Pancreas (tissue), 10 donors: ENCODE measurements at regions not wholly inside any gene's neighbourhood (a gene's known extent, or its start where the extent isn't known, plus 50 kb on each side); places are given as distances from the start of the nearest gene placed in this dataset.

Experiments
- ATAC-seq, 4 donors: fragments of 200-7000 bp; cut with Tn5 transposase; one replicate each; pipeline versions ENCODE4 v1.8.0 to v1.9.1; 2020; ENCODE audit warnings: mild to moderate bottlenecking in 4 of 4, moderate library complexity in 4 of 4
- DNase-seq, 6 donors: peaks; one replicate each; pipeline ENCODE4 v3.0.0-alpha.2; 2020
- FAIRE-seq: peaks from 2 replicates; lab custom pipeline; 2012; peaks lifted over from hg19 to GRCh38; lab: Jason Lieb, UNC
- H3K27ac ChIP-seq, 4 donors: fragments of 200-600 bp; sonication (generic); 1 replicate in 3 of 4; 2 replicates in 1 of 4; pipeline versions ENCODE4 v1.5.0 to v1.8.0; 2020
- H3K27me3 ChIP-seq, 4 donors: fragments of 200-600 bp; one replicate each; pipeline ENCODE4 v1.8.0; 2021
- H3K36me3 ChIP-seq, 3 donors: fragments of 200-600 bp; sonication (generic) in 1 of 3; one replicate each; pipeline versions ENCODE4 v1.5.0 to v1.8.0; 2020 to 2021
- H3K4me1 ChIP-seq, 3 donors: fragments of 200-600 bp; one replicate each; pipeline ENCODE4 v1.8.0; 2021
- H3K4me3 ChIP-seq, 4 donors: fragments of 200-600 bp; sonication (generic) in 2 of 4; one replicate each; pipeline versions ENCODE4 v1.5.0 to v1.8.0; 2020 to 2021
- H3K9me3 ChIP-seq, 4 donors: fragments of 200-600 bp; one replicate each; pipeline ENCODE4 v1.8.0; 2021
- CTCF ChIP-seq, 4 donors: fragments of 200-600 bp; sonication (generic) in 3 of 4; IDR thresholded peaks; one replicate each; pipeline versions ENCODE4 v1.5.0 to v1.8.0; 2021; ENCODE audit warnings: antibody characterized with exemption in 4 of 4
- WGBS, 2 donors: extraction: QIAGEN DNeasy Blood & Tissue Kit; methylation state at CpG; one replicate each; pipeline ENCODE4 v1.1.7; 2013; 5-methylcytosine and 5-hydroxymethylcytosine counted together
- intact Hi-C, 3 donors: fragments of 100-400 bp; cut with DNase I; formaldehyde crosslinking; loops; one replicate each; pipeline versions ENCODE4 v1.11.1 to v1.14.2; 2022
- donor health status: healthy with polysubstance abuse.
- donor health status: DM: no; HTN: no; CAD: no; lungs with moderate emphysema.
- donor health status: DM: no; HTN: no; CAD: no.
- donor health status: control.
- donor health status: control.
- donor health status: Bipolar disorder and iron deficiency.
- donor health status: DM: yes; HTN: yes; CAD: no.
- donor health status: DM: no; HTN: no; CAD: no.
- donor health status: DM: no; HTN: no; CAD: no.
- donor health status: DM: yes; HTN: yes; CAD: no.

DNA sequence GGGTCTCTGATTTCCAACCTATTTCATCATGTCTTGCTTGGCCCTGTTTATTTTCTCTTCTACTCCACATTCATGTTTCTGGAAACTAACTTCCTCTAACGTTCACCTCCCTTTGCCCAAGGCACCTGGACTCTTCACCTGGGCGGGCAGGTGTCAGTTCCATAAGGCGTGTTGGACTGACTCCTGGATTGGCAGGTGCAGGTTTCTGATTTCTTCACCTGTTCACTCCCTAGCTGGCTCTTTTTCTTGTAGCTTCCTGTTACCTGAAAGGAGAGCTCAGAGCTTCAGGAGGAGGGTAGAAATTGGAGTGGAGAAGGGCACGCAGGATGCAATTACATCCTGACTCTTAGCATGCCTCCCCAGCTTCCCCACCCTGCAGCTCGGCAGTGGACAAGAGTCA is 350.8 kb upstream of the KLF3 start:
- peak in 3 of 6 donors; percentile 44 to 66 (median 51) for DNase-seq
- intact Hi-C loops = loop anchor here in 2 of 3 donors (10.0 kb wide), 2 partner anchors 128 to 228 kb away; no protein-coding TSS in a partner anchor
- ATAC-seq = peak; percentile 74 to 88 (median 80)
- Histone ChIP-seq H3K36me3 (no peaks in the 10 kb centered on the region), H3K27me3 (no peaks in the 10 kb centered on the region), H3K4me3 (no peak overlapping the region), H3K27ac (peak overlapping the region in 2 of 4 donors; percentile 2 to 59), H3K9me3 (no peaks in the 10 kb centered on the region), H3K4me1 (peaks cover 5 to 17% (median 7%) of the 10 kb centered on the region in 3 donors)
- FAIRE-seq = no peak
- 45 to 49% methylated on average over 5 of the region's 5 CpGs for WGBS, 2 donors
- no peak for TF ChIP-seq CTCF (IDR thresholded peaks at IDR 0.05)

GRCh38 chr4:38313999-38314561 is 349.9 kb upstream of the KLF3 start:
- H3K4me3 ChIP-seq = no peak overlapping the region
- no peaks in the 10 kb centered on the region for H3K9me3 ChIP-seq
- intact Hi-C loops = loop anchor here in 2 of 3 donors (10.0 kb wide), 2 partner anchors 129 to 229 kb away; no protein-coding TSS in a partner anchor
- TF ChIP-seq CTCF (IDR thresholded peaks at IDR 0.05) = no peak
- DNase-seq (no peak), ATAC-seq (no peak), FAIRE-seq (no peak)
- WGBS, 2 donors = 74 to 85% methylated on average over 4 of the region's 4 CpGs
- H3K27ac ChIP-seq = peak overlapping the region in 2 of 4 donors; percentile 16 to 59
- H3K36me3 ChIP-seq = no peaks in the 10 kb centered on the region
- no peaks in the 10 kb centered on the region for H3K27me3 ChIP-seq
- H3K4me1 ChIP-seq = peaks cover 6 to 21% (median 12%) of the 10 kb centered on the region in 3 donors

GRCh38 chr4:38314663-38315062 is 349.3 kb upstream of the KLF3 start:
- no peak for FAIRE-seq
- H3K9me3 ChIP-seq = no peaks in the 10 kb centered on the region
- TF ChIP-seq CTCF (IDR thresholded peaks at IDR 0.05) = no peak
- 22 to 57% methylated on average over 5 of the region's 5 CpGs for WGBS, 2 donors
- H3K27ac ChIP-seq = peak overlapping the region in 2 of 4 donors; percentile 16 to 59
- H3K36me3 ChIP-seq = no peaks in the 10 kb centered on the region
- intact Hi-C loops = loop anchor here in 2 of 3 donors (10.0 kb wide), 2 partner anchors 130 to 230 kb away; no protein-coding TSS in a partner anchor
- ATAC-seq = peak; percentile 14 to 59 (median 40)
- peaks cover 11 to 27% (median 18%) of the 10 kb centered on the region in 3 donors for H3K4me1 ChIP-seq
- peak; percentile 68 to 85 (median 78) for DNase-seq
- H3K27me3 ChIP-seq = no peaks in the 10 kb centered on the region
- H3K4me3 ChIP-seq = no peak overlapping the region

GRCh38 chr4:38315286-38315685 is 348.7 kb upstream of the KLF3 start:
- no peak overlapping the region for H3K27ac ChIP-seq
- ATAC-seq (no peak), FAIRE-seq (no peak), DNase-seq (no peak)
- H3K9me3 ChIP-seq = no peaks in the 10 kb centered on the region
- no peaks in the 10 kb centered on the region for H3K36me3 ChIP-seq
- no peak overlapping the region for H3K4me3 ChIP-seq
- peaks cover 15 to 31% (median 22%) of the 10 kb centered on the region in 3 donors for H3K4me1 ChIP-seq
- intact Hi-C loops = loop anchor here in 2 of 3 donors (10.0 kb wide), 2 partner anchors 130 to 230 kb away; no protein-coding TSS in a partner anchor
- no peak for TF ChIP-seq CTCF (IDR thresholded peaks at IDR 0.05)
- H3K27me3 ChIP-seq = no peaks in the 10 kb centered on the region
- WGBS, 2 donors = 88 to 95% methylated on average over 5 of the region's 5 CpGs

- Histone ChIP-seq H3K27me3 (no peaks in the 10 kb centered on the region), H3K36me3 (no peaks in the 10 kb centered on the region), H3K9me3 (no peaks in the 10 kb centered on the region), H3K4me1 (peaks cover 17 to 32% (median 24%) of the 10 kb centered on the region in 3 donors), H3K27ac (no peak overlapping the region), H3K4me3 (no peak overlapping the region)
- no peak for TF ChIP-seq CTCF (IDR thresholded peaks at IDR 0.05)
- intact Hi-C loops = loop anchor here in 2 of 3 donors (10.0 kb wide), 2 partner anchors 131 to 231 kb away; no protein-coding TSS in a partner anchor
- FAIRE-seq (no peak), ATAC-seq (no peak), DNase-seq (no peak)
- WGBS, 2 donors = 93 to 94% methylated on average over 5 of the region's 5 CpGs
These were observed 348.0 kb upstream of the KLF3 start for GRCh38 chr4:38316045-38316444.
